GM12878 (cell line): ENCODE measurements at regions not wholly inside any gene's neighbourhood (a gene's known extent, or its start where the extent isn't known, plus 50 kb on each side); places are given as distances from the start of the nearest gene placed in this dataset.

Source experiments
- CEBPZ ChIP-seq: fragments of 150-350 bp; IDR thresholded peaks from 2 replicates; pipeline ENCODE4 v1.6.1; 2016; ENCODE audit warnings: low read depth, low read length
- ETV6 ChIP-seq, 2 experiments: fragments of 450-650 bp in 1 of 2; IDR thresholded peaks in 1 of 2; conservative IDR thresholded peaks in 1 of 2; 2 replicates each; pipeline ENCODE4 v1.6.1; 2014; ENCODE audit warnings: antibody characterized with exemption in 1 of 2, borderline replicate concordance in 1 of 2, low read depth in 1 of 2, mild to moderate bottlenecking in 1 of 2, moderate library complexity in 1 of 2
- REST ChIP-seq: IDR thresholded peaks from 2 replicates; pipeline ENCODE4 v1.6.1; 2012; ENCODE audit warnings: mild to moderate bottlenecking, low read depth, low read length
- TF ChIP-seq, protein P1 (sequence below): fragments of 450-650 bp; IDR thresholded peaks from 2 replicates; pipeline ENCODE4 v1.6.1; 2017; ENCODE audit warnings: mild to moderate bottlenecking, moderate library complexity

DNA sequence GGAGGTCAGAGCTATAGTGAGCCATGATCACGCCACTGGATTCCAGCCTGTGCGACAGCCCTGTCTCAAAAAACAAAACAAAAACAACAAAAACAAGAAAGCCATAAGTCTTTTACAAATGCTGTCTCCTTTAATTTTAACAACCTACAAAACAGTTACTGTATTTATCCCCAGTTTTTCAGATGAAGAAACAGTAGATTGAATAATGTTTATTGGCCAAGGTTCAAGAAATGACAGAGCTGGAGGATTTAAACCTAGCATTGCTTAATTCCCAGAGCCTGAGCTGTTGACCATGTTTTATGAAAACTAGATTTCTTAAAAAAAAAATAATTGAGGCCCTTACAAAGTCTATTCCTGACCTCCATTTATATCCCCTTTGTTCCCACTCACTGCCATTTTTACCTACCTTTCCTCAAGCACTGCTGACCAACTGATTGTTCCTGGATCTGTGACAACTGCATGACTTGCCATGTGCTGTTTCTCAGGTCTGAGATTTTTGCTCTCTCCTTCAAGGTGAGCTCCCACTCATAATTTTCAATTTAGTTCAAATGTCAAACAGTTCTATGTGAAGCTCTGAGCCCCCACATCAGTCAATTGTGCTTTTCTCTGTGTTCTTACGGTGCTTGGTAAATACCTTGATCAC, 140.8 kb downstream of the CHRM3 start (continued):
- TF ChIP-seq, protein P1, sequence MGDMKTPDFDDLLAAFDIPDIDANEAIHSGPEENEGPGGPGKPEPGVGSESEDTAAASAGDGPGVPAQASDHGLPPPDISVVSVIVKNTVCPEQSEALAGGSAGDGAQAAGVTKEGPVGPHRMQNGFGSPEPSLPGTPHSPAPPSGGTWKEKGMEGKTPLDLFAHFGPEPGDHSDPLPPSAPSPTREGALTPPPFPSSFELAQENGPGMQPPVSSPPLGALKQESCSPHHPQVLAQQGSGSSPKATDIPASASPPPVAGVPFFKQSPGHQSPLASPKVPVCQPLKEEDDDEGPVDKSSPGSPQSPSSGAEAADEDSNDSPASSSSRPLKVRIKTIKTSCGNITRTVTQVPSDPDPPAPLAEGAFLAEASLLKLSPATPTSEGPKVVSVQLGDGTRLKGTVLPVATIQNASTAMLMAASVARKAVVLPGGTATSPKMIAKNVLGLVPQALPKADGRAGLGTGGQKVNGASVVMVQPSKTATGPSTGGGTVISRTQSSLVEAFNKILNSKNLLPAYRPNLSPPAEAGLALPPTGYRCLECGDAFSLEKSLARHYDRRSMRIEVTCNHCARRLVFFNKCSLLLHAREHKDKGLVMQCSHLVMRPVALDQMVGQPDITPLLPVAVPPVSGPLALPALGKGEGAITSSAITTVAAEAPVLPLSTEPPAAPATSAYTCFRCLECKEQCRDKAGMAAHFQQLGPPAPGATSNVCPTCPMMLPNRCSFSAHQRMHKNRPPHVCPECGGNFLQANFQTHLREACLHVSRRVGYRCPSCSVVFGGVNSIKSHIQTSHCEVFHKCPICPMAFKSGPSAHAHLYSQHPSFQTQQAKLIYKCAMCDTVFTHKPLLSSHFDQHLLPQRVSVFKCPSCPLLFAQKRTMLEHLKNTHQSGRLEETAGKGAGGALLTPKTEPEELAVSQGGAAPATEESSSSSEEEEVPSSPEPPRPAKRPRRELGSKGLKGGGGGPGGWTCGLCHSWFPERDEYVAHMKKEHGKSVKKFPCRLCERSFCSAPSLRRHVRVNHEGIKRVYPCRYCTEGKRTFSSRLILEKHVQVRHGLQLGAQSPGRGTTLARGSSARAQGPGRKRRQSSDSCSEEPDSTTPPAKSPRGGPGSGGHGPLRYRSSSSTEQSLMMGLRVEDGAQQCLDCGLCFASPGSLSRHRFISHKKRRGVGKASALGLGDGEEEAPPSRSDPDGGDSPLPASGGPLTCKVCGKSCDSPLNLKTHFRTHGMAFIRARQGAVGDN: no peak
- TF ChIP-seq REST: no peak
- no peak for TF ChIP-seq CEBPZ
- no peak for TF ChIP-seq ETV6 (conservative IDR thresholded peaks at IDR 0.05 in 1 of 2, IDR thresholded peaks at IDR 0.05 in 1 of 2; ENCODE audit: borderline replicate concordance in 1 of 2, low read depth in 1 of 2)
